ENCODE measurements at regions not wholly inside any gene's neighbourhood (a gene's known extent, or its start where the extent isn't known, plus 50 kb on each side); places are given as distances from the start of the nearest gene placed in this dataset.

DNA sequence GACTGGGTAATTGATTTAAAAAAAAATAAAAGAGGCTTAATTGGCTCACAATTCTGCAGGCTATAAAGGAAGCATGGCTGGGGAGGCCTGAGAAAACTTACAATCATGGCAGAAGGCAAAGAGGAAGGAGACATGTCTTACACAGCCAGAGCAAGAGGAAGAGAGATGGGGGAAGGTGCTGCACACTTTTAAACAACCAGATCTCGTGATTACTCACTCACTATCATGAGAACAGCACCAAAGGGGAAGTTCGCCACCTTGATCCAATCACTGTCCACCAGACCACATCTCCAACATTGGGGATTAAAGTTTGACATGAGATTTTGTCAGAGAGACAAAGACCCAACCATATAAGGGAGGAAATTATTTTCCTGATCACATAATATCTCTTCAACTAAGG lies 138.8 kb upstream of the NR4A3 start:
- ChIA-PET POLR2A (no interaction called here), CTCF (interaction anchor here (1.4 kb wide), 1 partner anchor 25 kb away, joined by 3 read pairs; no protein-coding TSS in a partner anchor)
- FAIRE-seq (no peak), ATAC-seq (no peak), DNase-seq (ENCODE audit: low read depth in 1 of 2, low spot score in 1 of 2) (no peak)
- no peaks in the 10 kb centered on the region for H3K4me1 ChIP-seq
- no peak for TF ChIP-seq ESRRA (IDR thresholded peaks at IDR 0.05; ENCODE audit: borderline replicate concordance, low read length)
- TF ChIP-seq POLR2A (IDR thresholded peaks at IDR 0.05; ENCODE audit: low read length): no peak
- TF ChIP-seq GATA3 (IDR thresholded peaks at IDR 0.05; ENCODE audit: borderline replicate concordance): no peak
- TF ChIP-seq, protein P1, sequence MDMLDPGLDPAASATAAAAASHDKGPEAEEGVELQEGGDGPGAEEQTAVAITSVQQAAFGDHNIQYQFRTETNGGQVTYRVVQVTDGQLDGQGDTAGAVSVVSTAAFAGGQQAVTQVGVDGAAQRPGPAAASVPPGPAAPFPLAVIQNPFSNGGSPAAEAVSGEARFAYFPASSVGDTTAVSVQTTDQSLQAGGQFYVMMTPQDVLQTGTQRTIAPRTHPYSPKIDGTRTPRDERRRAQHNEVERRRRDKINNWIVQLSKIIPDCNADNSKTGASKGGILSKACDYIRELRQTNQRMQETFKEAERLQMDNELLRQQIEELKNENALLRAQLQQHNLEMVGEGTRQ (IDR thresholded peaks at IDR 0.05): no peak
- no peak for TF ChIP-seq CBX2 (IDR thresholded peaks at IDR 0.05; ENCODE audit: borderline replicate concordance, low read depth)
- TF ChIP-seq ZNF302 (CRISPR knock-in tag; IDR thresholded peaks at IDR 0.05): no peak
- no peak for TF ChIP-seq JUN (IDR thresholded peaks at IDR 0.05)
- TF ChIP-seq NR3C1 (IDR thresholded peaks at IDR 0.05): no peak
- TF ChIP-seq EHMT2 (IDR thresholded peaks at IDR 0.05; ENCODE audit: low read depth): no peak
- no peak for TF ChIP-seq NFE2L2 (conservative IDR thresholded peaks at IDR 0.05; ENCODE audit: low read length)
- TF ChIP-seq POLR2AphosphoS2 (conservative IDR thresholded peaks at IDR 0.05; ENCODE audit: low read length): no peak
- TF ChIP-seq HOXB13 (CRISPR knock-in tag; IDR thresholded peaks at IDR 0.05; ENCODE audit: low read depth): no peak
- no peak for TF ChIP-seq KDM5A (IDR thresholded peaks at IDR 0.05)
- TF ChIP-seq HOXB5 (CRISPR knock-in tag; IDR thresholded peaks at IDR 0.05): no peak
- no peak for TF ChIP-seq MAFK (IDR thresholded peaks at IDR 0.05; ENCODE audit: partially characterized antibody)
- no peak for TF ChIP-seq MAZ (IDR thresholded peaks at IDR 0.05; ENCODE audit: borderline replicate concordance, low read depth, low read length)
- no peak for TF ChIP-seq JUNB (IDR thresholded peaks at IDR 0.05)
- TF ChIP-seq RFX5 (IDR thresholded peaks at IDR 0.05): no peak
- no peak overlapping the region for H3K27ac ChIP-seq
- H3K4me3 ChIP-seq: no peak overlapping the region
- H3K9me3 ChIP-seq: no peaks in the 10 kb centered on the region
- H3K4me2 ChIP-seq: no peak overlapping the region
- 4% methylated on average over 2 of the region's 2 CpGs for WGBS (ENCODE audit: missing lambda C conversion rate)

DNA sequence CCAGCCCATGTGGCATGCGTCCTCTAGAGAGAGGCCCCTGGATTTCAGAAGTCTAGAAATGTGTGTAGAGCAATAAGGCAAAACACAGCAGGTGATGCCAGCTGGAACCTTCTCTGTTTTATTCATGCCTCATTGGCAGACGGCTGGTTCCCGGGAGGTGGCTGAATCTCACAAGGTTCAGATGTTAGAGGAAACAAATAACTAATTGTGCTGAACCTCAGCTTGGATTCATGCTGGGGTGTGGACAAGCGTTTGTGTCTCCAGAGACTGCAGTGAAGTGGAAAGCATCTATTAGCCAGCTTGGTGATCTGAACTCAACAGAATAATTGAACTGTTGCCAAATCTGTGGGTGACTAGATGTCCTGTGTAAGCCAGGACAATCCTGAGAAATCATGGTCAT lies 131.1 kb upstream of the NR4A3 start:
- H3K4me1 ChIP-seq: no peaks in the 10 kb centered on the region
- POLR2A ChIA-PET: no interaction called here
- no peak overlapping the region for H3K4me3 ChIP-seq
- CTCF ChIA-PET: no interaction called here
- H3K9me3 ChIP-seq: no peaks in the 10 kb centered on the region
- H3K4me2 ChIP-seq: no peak overlapping the region
- TF ChIP-seq TFCP2L1 (CRISPR knock-in tag; IDR thresholded peaks at IDR 0.05): no peak
- no peak for TF ChIP-seq BHLHE40 (IDR thresholded peaks at IDR 0.05; ENCODE audit: low read depth, low read length)
- no peak for TF ChIP-seq GATA3 (IDR thresholded peaks at IDR 0.05; ENCODE audit: borderline replicate concordance)
- 14% methylated on average over 4 of the region's 4 CpGs for WGBS (ENCODE audit: missing lambda C conversion rate)
- ATAC-seq (no peak), DNase-seq (ENCODE audit: low read depth in 1 of 2, low spot score in 1 of 2) (no peak), FAIRE-seq (no peak)
- no peak overlapping the region for H3K27ac ChIP-seq

DNA sequence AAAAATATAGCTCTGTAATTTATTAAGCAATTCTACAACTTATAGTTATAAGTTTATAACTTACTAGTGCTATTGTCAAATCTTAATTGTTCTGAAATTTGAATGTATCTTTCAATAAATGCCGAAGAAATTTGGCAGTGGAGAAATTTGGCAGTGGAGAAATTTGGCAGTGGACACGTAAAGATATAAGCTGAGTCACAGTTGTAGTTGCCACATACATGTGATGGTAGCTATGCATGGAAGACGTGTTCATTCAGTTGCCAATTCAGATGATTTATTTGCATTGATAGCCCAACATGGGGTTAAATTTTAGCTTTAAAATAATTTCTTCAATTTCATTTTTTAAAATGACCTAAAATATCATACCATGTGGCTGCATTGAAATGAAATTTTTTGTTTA lies 127.8 kb upstream of the NR4A3 start:
- Histone ChIP-seq H3K27ac (no peak overlapping the region), H3K4me1 (no peaks in the 10 kb centered on the region), H3K4me3 (no peak overlapping the region), H3K4me2 (no peak overlapping the region), H3K9me3 (no peaks in the 10 kb centered on the region)
- DNase-seq (ENCODE audit: low read depth in 1 of 2, low spot score in 1 of 2): no peak
- ChIA-PET CTCF (no interaction called here), POLR2A (no interaction called here)
- 47% methylated on average over 3 of the region's 3 CpGs for WGBS (ENCODE audit: missing lambda C conversion rate)
- ATAC-seq: no peak
- TF ChIP-seq MAFK (IDR thresholded peaks at IDR 0.05; ENCODE audit: partially characterized antibody): no peak
- no peak for TF ChIP-seq CBX2 (IDR thresholded peaks at IDR 0.05; ENCODE audit: borderline replicate concordance, low read depth)
- TF ChIP-seq EHMT2 (IDR thresholded peaks at IDR 0.05; ENCODE audit: low read depth): no peak
- no peak for TF ChIP-seq FOSL2 (IDR thresholded peaks at IDR 0.05)
- TF ChIP-seq FOSL2 (CRISPR knock-in tag; IDR thresholded peaks at IDR 0.05): no peak
- FAIRE-seq: no peak

DNA sequence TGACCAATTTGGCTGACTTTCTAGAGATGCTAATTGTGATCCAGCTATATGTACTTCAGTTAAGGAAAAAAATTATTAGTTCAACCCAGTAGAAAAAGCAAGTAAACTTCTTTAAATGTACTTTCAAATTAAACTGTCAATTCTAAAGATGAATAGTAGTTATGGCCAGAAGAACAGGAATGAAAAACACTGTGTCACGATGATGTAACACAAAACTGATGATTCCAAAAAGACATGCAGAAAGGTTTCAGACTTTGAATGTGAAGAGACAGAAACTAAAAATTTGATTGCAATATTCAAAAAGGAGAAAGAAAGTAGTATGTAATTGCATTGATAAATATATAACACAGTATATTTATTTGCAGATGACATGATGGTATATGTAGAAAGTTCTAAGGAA lies 127.3 kb upstream of the NR4A3 start:
- H3K27ac ChIP-seq: no peak overlapping the region
- ATAC-seq (no peak), DNase-seq (ENCODE audit: low read depth in 1 of 2, low spot score in 1 of 2) (no peak), FAIRE-seq (no peak)
- CTCF ChIA-PET: no interaction called here
- no peaks in the 10 kb centered on the region for H3K9me3 ChIP-seq
- 15% methylated on average over 1 of the region's 1 CpG for WGBS (ENCODE audit: missing lambda C conversion rate)
- no peak overlapping the region for H3K4me2 ChIP-seq
- H3K4me3 ChIP-seq: no peak overlapping the region
- POLR2A ChIA-PET: no interaction called here
- H3K4me1 ChIP-seq: no peaks in the 10 kb centered on the region
- no peak for TF ChIP-seq BHLHE40 (IDR thresholded peaks at IDR 0.05; ENCODE audit: low read depth, low read length)
- no peak for TF ChIP-seq ZNF302 (CRISPR knock-in tag; IDR thresholded peaks at IDR 0.05)
- TF ChIP-seq, protein P2, sequence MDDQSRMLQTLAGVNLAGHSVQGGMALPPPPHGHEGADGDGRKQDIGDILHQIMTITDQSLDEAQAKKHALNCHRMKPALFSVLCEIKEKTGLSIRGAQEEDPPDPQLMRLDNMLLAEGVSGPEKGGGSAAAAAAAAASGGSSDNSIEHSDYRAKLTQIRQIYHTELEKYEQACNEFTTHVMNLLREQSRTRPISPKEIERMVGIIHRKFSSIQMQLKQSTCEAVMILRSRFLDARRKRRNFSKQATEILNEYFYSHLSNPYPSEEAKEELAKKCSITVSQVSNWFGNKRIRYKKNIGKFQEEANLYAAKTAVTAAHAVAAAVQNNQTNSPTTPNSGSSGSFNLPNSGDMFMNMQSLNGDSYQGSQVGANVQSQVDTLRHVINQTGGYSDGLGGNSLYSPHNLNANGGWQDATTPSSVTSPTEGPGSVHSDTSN (IDR thresholded peaks at IDR 0.05): no peak
- TF ChIP-seq, protein P3, sequence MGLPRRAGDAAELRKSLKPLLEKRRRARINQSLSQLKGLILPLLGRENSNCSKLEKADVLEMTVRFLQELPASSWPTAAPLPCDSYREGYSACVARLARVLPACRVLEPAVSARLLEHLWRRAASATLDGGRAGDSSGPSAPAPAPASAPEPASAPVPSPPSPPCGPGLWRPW (IDR thresholded peaks at IDR 0.05): no peak
- TF ChIP-seq POLR2A (IDR thresholded peaks at IDR 0.05; ENCODE audit: low read length): no peak
- no peak for TF ChIP-seq ZFP36 (IDR thresholded peaks at IDR 0.05; ENCODE audit: borderline replicate concordance, partially characterized antibody)
- TF ChIP-seq MAZ (IDR thresholded peaks at IDR 0.05; ENCODE audit: borderline replicate concordance, low read depth, low read length): no peak
- no peak for TF ChIP-seq NR3C1 (IDR thresholded peaks at IDR 0.05)
- TF ChIP-seq PHF8 (IDR thresholded peaks at IDR 0.05; ENCODE audit: borderline replicate concordance, low read depth): no peak
- TF ChIP-seq, protein P4, sequence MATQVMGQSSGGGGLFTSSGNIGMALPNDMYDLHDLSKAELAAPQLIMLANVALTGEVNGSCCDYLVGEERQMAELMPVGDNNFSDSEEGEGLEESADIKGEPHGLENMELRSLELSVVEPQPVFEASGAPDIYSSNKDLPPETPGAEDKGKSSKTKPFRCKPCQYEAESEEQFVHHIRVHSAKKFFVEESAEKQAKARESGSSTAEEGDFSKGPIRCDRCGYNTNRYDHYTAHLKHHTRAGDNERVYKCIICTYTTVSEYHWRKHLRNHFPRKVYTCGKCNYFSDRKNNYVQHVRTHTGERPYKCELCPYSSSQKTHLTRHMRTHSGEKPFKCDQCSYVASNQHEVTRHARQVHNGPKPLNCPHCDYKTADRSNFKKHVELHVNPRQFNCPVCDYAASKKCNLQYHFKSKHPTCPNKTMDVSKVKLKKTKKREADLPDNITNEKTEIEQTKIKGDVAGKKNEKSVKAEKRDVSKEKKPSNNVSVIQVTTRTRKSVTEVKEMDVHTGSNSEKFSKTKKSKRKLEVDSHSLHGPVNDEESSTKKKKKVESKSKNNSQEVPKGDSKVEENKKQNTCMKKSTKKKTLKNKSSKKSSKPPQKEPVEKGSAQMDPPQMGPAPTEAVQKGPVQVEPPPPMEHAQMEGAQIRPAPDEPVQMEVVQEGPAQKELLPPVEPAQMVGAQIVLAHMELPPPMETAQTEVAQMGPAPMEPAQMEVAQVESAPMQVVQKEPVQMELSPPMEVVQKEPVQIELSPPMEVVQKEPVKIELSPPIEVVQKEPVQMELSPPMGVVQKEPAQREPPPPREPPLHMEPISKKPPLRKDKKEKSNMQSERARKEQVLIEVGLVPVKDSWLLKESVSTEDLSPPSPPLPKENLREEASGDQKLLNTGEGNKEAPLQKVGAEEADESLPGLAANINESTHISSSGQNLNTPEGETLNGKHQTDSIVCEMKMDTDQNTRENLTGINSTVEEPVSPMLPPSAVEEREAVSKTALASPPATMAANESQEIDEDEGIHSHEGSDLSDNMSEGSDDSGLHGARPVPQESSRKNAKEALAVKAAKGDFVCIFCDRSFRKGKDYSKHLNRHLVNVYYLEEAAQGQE (IDR thresholded peaks at IDR 0.05): no peak
